ENCODE measurements at regions not wholly inside any gene's neighbourhood (a gene's known extent, or its start where the extent isn't known, plus 50 kb on each side); places are given as distances from the start of the nearest gene placed in this dataset.

- ChIA-PET POLR2A (no interaction called here), CTCF (no interaction called here)
- H3K9me3 ChIP-seq (ENCODE audit: control insufficient read depth, insufficient read depth, low read length), result peaks cover 10% of the 10 kb centered on the region
- H3K27me3 ChIP-seq (ENCODE audit: control insufficient read depth, insufficient read depth, low read length), result peaks cover 2% of the 10 kb centered on the region
- no peak overlapping the region for H3K27ac ChIP-seq (ENCODE audit: low read depth, low read length)
- no peak for TF ChIP-seq CTCF (IDR thresholded peaks at IDR 0.05; ENCODE audit: low read depth, low read length)
- H3K4me3 ChIP-seq (ENCODE audit: low read depth, low read length), result no peak overlapping the region
- no peak for DNase-seq (ENCODE audit: low read depth, low spot score)
Observed at GRCh38 chr16:79721270-79721669, 120.7 kb upstream of the MAF start.

GRCh38 chr16:79717333-79718137 is 117.0 kb upstream of the MAF start:
- TF ChIP-seq CTCF (IDR thresholded peaks at IDR 0.05; ENCODE audit: low read depth, low read length), result no peak
- peaks cover 2% of the 10 kb centered on the region for H3K27me3 ChIP-seq (ENCODE audit: control insufficient read depth, insufficient read depth, low read length)
- no peak overlapping the region for H3K4me3 ChIP-seq (ENCODE audit: low read depth, low read length)
- no peak overlapping the region for H3K27ac ChIP-seq (ENCODE audit: low read depth, low read length)
- no peak for DNase-seq (ENCODE audit: low read depth, low spot score)
- ChIA-PET CTCF (no interaction called here), POLR2A (no interaction called here)
- no peaks in the 10 kb centered on the region; the same call in 1 of the 2 replicates for H3K9me3 ChIP-seq (ENCODE audit: control insufficient read depth, insufficient read depth, low read length)

- TF ChIP-seq CTCF (IDR thresholded peaks at IDR 0.05; ENCODE audit: low read depth, low read length), result no peak
- DNase-seq (ENCODE audit: low read depth, low spot score), result no peak
- H3K27me3 ChIP-seq (ENCODE audit: control insufficient read depth, insufficient read depth, low read length), result peaks cover 2% of the 10 kb centered on the region
- ChIA-PET POLR2A (no interaction called here), CTCF (no interaction called here)
- no peaks in the 10 kb centered on the region; the same call in 1 of the 2 replicates for H3K9me3 ChIP-seq (ENCODE audit: control insufficient read depth, insufficient read depth, low read length)
- no peak overlapping the region for H3K27ac ChIP-seq (ENCODE audit: low read depth, low read length)
- no peak overlapping the region for H3K4me3 ChIP-seq (ENCODE audit: low read depth, low read length)
Observed at GRCh38 chr16:79716645-79717332, 116.3 kb upstream of the MAF start.

- no peak overlapping the region for H3K4me3 ChIP-seq (ENCODE audit: low read depth, low read length)
- H3K27me3 ChIP-seq (ENCODE audit: control insufficient read depth, insufficient read depth, low read length), result peaks cover 2% of the 10 kb centered on the region
- no peak overlapping the region for H3K27ac ChIP-seq (ENCODE audit: low read depth, low read length)
- POLR2A ChIA-PET, result no interaction called here
- TF ChIP-seq CTCF (IDR thresholded peaks at IDR 0.05; ENCODE audit: low read depth, low read length), result no peak
- no peaks in the 10 kb centered on the region; the same call in 1 of the 2 replicates for H3K9me3 ChIP-seq (ENCODE audit: control insufficient read depth, insufficient read depth, low read length)
- no peak for DNase-seq (ENCODE audit: low read depth, low spot score)
- CTCF ChIA-PET, result no interaction called here
Observed at GRCh38 chr16:79715061-79715460, 114.5 kb upstream of the MAF start.

- Histone ChIP-seq H3K27me3 (ENCODE audit: control insufficient read depth, insufficient read depth, low read length) (peaks cover 2% of the 10 kb centered on the region), H3K4me3 (ENCODE audit: low read depth, low read length) (no peak overlapping the region), H3K27ac (ENCODE audit: low read depth, low read length) (no peak overlapping the region), H3K9me3 (ENCODE audit: control insufficient read depth, insufficient read depth, low read length) (no peaks in the 10 kb centered on the region)
- no peak for DNase-seq (ENCODE audit: low read depth, low spot score)
- CTCF ChIA-PET, result no interaction called here
- POLR2A ChIA-PET, result no interaction called here
- no peak for TF ChIP-seq CTCF (IDR thresholded peaks at IDR 0.05; ENCODE audit: low read depth, low read length)
Observed at GRCh38 chr16:79714440-79714839, 113.9 kb upstream of the MAF start.
